ENCODE measurements at regions not wholly inside any gene's neighbourhood (a gene's known extent, or its start where the extent isn't known, plus 50 kb on each side); places are given as distances from the start of the nearest gene placed in this dataset.

DNA sequence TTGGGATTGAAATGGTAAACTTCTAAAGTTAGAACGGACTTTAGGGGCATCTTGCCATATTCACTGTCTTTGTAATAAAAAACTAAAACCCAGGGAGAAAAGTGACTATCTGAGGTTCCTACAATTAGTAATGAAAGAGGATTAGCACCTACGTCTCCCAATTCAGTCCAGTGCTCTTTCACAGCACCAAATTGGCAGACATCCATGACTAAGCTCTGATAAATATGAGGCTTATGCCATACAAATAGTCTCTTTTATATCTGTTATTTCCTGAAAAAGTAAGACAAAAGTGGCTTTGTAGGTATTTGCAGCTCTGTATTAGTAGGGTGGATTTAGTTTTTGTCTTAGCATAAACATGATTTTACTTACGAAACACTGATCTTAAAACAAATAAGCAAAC lies 315.0 kb upstream of the NRIP1 start:
- TF ChIP-seq SNAI2 (CRISPR knock-in tag; IDR thresholded peaks at IDR 0.05) = no peak
- no peak for TF ChIP-seq GLIS3 (CRISPR knock-in tag; IDR thresholded peaks at IDR 0.05)
- TF ChIP-seq, protein P1, sequence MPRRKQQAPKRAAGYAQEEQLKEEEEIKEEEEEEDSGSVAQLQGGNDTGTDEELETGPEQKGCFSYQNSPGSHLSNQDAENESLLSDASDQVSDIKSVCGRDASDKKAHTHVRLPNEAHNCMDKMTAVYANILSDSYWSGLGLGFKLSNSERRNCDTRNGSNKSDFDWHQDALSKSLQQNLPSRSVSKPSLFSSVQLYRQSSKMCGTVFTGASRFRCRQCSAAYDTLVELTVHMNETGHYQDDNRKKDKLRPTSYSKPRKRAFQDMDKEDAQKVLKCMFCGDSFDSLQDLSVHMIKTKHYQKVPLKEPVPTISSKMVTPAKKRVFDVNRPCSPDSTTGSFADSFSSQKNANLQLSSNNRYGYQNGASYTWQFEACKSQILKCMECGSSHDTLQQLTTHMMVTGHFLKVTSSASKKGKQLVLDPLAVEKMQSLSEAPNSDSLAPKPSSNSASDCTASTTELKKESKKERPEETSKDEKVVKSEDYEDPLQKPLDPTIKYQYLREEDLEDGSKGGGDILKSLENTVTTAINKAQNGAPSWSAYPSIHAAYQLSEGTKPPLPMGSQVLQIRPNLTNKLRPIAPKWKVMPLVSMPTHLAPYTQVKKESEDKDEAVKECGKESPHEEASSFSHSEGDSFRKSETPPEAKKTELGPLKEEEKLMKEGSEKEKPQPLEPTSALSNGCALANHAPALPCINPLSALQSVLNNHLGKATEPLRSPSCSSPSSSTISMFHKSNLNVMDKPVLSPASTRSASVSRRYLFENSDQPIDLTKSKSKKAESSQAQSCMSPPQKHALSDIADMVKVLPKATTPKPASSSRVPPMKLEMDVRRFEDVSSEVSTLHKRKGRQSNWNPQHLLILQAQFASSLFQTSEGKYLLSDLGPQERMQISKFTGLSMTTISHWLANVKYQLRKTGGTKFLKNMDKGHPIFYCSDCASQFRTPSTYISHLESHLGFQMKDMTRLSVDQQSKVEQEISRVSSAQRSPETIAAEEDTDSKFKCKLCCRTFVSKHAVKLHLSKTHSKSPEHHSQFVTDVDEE (CRISPR knock-in tag; IDR thresholded peaks at IDR 0.05) = no peak
- TF ChIP-seq BACH2 (CRISPR knock-in tag; IDR thresholded peaks at IDR 0.05; ENCODE audit: borderline replicate concordance) = no peak
- TF ChIP-seq ISL1 (CRISPR knock-in tag; IDR thresholded peaks at IDR 0.05) = no peak
- no peak for TF ChIP-seq ARNTL (CRISPR knock-in tag; IDR thresholded peaks at IDR 0.05; ENCODE audit: borderline replicate concordance, low read depth)
- TF ChIP-seq TCF4 (CRISPR knock-in tag; IDR thresholded peaks at IDR 0.05; ENCODE audit: borderline replicate concordance) = no peak
- TF ChIP-seq ZFP30 (CRISPR knock-in tag; IDR thresholded peaks at IDR 0.05) = no peak
- TF ChIP-seq ZFP3 (CRISPR knock-in tag; IDR thresholded peaks at IDR 0.05) = no peak
- no peak for TF ChIP-seq PPARA (CRISPR knock-in tag; IDR thresholded peaks at IDR 0.05; ENCODE audit: borderline replicate concordance)
- no peak for TF ChIP-seq ZNF565 (CRISPR knock-in tag; conservative IDR thresholded peaks at IDR 0.05; ENCODE audit: low read depth)
- no peak for ATAC-seq

DNA sequence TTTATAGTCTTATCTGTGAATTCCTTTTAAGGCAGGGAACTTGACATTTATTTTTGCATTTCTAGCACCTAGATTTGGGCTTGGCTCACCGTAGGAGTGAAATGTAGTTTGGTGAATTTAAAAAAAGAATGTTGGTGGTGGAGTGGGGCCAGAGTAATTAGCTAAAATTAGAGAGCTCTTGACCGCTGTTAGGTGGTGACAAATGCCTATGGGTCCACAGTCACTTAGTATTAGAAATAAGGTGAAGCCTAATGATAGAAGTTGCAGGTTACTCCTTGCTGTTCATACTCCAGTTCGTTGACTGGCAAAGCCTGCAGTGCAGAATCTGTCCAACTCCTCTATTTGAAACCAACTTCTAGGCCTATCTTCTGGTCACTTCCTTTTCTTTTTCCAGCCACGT lies 318.8 kb upstream of the NRIP1 start:
- TF ChIP-seq ZFP3 (CRISPR knock-in tag; IDR thresholded peaks at IDR 0.05) (no peak), PPARA (CRISPR knock-in tag; IDR thresholded peaks at IDR 0.05; ENCODE audit: borderline replicate concordance) (no peak), TOX (CRISPR knock-in tag; IDR thresholded peaks at IDR 0.05; ENCODE audit: borderline replicate concordance) (no peak), ZNF565 (CRISPR knock-in tag; conservative IDR thresholded peaks at IDR 0.05; ENCODE audit: low read depth) (no peak), GLIS3 (CRISPR knock-in tag; IDR thresholded peaks at IDR 0.05) (no peak), RARB (CRISPR knock-in tag; IDR thresholded peaks at IDR 0.05) (no peak), ISL1 (CRISPR knock-in tag; IDR thresholded peaks at IDR 0.05) (no peak), ZNF8 (CRISPR knock-in tag; IDR thresholded peaks at IDR 0.05) (no peak), OSR1 (CRISPR knock-in tag; IDR thresholded peaks at IDR 0.05) (no peak), CSDC2 (CRISPR knock-in tag; IDR thresholded peaks at IDR 0.05) (no peak)
- TF ChIP-seq, protein P2, sequence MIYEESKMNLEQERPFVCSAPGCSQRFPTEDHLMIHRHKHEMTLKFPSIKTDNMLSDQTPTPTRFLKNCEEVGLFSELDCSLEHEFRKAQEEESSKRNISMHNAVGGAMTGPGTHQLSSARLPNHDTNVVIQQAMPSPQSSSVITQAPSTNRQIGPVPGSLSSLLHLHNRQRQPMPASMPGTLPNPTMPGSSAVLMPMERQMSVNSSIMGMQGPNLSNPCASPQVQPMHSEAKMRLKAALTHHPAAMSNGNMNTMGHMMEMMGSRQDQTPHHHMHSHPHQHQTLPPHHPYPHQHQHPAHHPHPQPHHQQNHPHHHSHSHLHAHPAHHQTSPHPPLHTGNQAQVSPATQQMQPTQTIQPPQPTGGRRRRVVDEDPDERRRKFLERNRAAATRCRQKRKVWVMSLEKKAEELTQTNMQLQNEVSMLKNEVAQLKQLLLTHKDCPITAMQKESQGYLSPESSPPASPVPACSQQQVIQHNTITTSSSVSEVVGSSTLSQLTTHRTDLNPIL (CRISPR knock-in tag; IDR thresholded peaks at IDR 0.05; ENCODE audit: low read depth) = no peak
- TF ChIP-seq, protein P3, sequence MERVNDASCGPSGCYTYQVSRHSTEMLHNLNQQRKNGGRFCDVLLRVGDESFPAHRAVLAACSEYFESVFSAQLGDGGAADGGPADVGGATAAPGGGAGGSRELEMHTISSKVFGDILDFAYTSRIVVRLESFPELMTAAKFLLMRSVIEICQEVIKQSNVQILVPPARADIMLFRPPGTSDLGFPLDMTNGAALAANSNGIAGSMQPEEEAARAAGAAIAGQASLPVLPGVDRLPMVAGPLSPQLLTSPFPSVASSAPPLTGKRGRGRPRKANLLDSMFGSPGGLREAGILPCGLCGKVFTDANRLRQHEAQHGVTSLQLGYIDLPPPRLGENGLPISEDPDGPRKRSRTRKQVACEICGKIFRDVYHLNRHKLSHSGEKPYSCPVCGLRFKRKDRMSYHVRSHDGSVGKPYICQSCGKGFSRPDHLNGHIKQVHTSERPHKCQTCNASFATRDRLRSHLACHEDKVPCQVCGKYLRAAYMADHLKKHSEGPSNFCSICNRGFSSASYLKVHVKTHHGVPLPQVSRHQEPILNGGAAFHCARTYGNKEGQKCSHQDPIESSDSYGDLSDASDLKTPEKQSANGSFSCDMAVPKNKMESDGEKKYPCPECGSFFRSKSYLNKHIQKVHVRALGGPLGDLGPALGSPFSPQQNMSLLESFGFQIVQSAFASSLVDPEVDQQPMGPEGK (CRISPR knock-in tag; IDR thresholded peaks at IDR 0.05; ENCODE audit: borderline replicate concordance) = no peak
- TF ChIP-seq, protein P4, sequence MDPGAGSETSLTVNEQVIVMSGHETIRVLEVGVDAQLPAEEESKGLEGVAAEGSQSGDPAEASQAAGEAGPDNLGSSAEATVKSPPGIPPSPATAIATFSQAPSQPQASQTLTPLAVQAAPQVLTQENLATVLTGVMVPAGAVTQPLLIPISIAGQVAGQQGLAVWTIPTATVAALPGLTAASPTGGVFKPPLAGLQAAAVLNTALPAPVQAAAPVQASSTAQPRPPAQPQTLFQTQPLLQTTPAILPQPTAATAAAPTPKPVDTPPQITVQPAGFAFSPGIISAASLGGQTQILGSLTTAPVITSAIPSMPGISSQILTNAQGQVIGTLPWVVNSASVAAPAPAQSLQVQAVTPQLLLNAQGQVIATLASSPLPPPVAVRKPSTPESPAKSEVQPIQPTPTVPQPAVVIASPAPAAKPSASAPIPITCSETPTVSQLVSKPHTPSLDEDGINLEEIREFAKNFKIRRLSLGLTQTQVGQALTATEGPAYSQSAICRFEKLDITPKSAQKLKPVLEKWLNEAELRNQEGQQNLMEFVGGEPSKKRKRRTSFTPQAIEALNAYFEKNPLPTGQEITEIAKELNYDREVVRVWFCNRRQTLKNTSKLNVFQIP (CRISPR knock-in tag; IDR thresholded peaks at IDR 0.05; ENCODE audit: borderline replicate concordance, low read depth) = no peak
- TF ChIP-seq, protein P1 (CRISPR knock-in tag; IDR thresholded peaks at IDR 0.05) = no peak
- ATAC-seq = no peak

DNA sequence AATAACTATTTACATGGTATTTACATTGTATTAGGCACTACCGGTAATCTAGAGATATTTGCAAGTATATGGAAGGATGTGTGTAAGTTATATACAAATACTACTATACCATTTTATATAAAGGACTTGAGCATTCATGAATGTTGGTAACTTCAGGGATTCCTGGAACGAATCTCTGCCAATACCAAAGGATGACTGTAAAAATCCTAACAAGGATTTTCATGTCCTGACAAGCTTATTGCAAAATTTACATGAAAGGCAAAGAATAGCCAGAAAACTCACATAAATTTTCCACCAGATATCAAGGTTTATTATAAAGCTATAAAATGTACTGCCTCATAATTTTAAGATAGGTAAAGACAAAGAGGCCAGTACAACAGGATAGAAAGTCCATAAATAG lies 325.2 kb upstream of the NRIP1 start:
- TF ChIP-seq, protein P2 (CRISPR knock-in tag; IDR thresholded peaks at IDR 0.05; ENCODE audit: low read depth) = no peak
- TF ChIP-seq ZC3H10 (CRISPR knock-in tag; IDR thresholded peaks at IDR 0.05) (no peak), OSR1 (CRISPR knock-in tag; IDR thresholded peaks at IDR 0.05) (no peak), TOX (CRISPR knock-in tag; IDR thresholded peaks at IDR 0.05; ENCODE audit: borderline replicate concordance) (no peak), PPARA (CRISPR knock-in tag; IDR thresholded peaks at IDR 0.05; ENCODE audit: borderline replicate concordance) (no peak), ISL1 (CRISPR knock-in tag; IDR thresholded peaks at IDR 0.05) (no peak), BACH2 (CRISPR knock-in tag; IDR thresholded peaks at IDR 0.05; ENCODE audit: borderline replicate concordance) (no peak), ZFP30 (CRISPR knock-in tag; IDR thresholded peaks at IDR 0.05) (no peak), TCF4 (CRISPR knock-in tag; IDR thresholded peaks at IDR 0.05; ENCODE audit: borderline replicate concordance) (no peak), GLIS3 (CRISPR knock-in tag; IDR thresholded peaks at IDR 0.05) (no peak)
- TF ChIP-seq, protein P4 (CRISPR knock-in tag; IDR thresholded peaks at IDR 0.05; ENCODE audit: borderline replicate concordance, low read depth) = no peak
- no peak for ATAC-seq

Measured in SK-N-SH treated with all-trans-retinoic acid at 6 μM for 48 hours (cell line).